Vagina (tissue), 2 donors: ENCODE measurements at regions not wholly inside any gene's neighbourhood (a gene's known extent, or its start where the extent isn't known, plus 50 kb on each side); places are given as distances from the start of the nearest gene placed in this dataset.

Experiments
- DNase-seq, 2 donors: peaks; one replicate each; pipeline ENCODE4 v3.0.0-alpha.2; 2017; ENCODE audit errors: extremely low spot score in 2 of 2
- H3K27ac ChIP-seq: fragments of 200-600 bp; sonication (generic); one replicate; pipeline ENCODE4 v1.5.1; 2019
- H3K27me3 ChIP-seq: fragments of 200-600 bp; sonication (generic); one replicate; pipeline ENCODE4 v1.5.1; 2019
- H3K36me3 ChIP-seq, 2 donors: fragments of 200-600 bp; sonication (generic); one replicate each; pipeline ENCODE4 v1.5.1; 2017 to 2019
- H3K4me1 ChIP-seq: fragments of 200-600 bp; sonication (generic); one replicate; pipeline ENCODE4 v1.5.1; 2019
- H3K4me3 ChIP-seq, 2 donors: fragments of 200-600 bp; sonication (generic); 1 replicate in 1 of 2; 2 replicates in 1 of 2; pipeline ENCODE4 v1.5.1; 2016 to 2019
- H3K9me3 ChIP-seq: fragments of 200-600 bp; sonication (generic); one replicate; pipeline ENCODE4 v1.5.1; 2019
- POLR2A ChIP-seq, 2 donors: fragments of 450-650 bp; IDR thresholded peaks; one replicate each; pipeline ENCODE4 v1.6.1; 2017; ENCODE audit warnings: antibody characterized with exemption in 2 of 2, mild to moderate bottlenecking in 2 of 2, moderate library complexity in 2 of 2
- POLR2AphosphoS5 ChIP-seq, 2 donors: sonication (generic); formaldehyde crosslinking; IDR thresholded peaks; one replicate each; pipeline ENCODE4 v1.9.0; 2017; ENCODE audit warnings: antibody characterized with exemption in 2 of 2, mild to moderate bottlenecking in 2 of 2, low read depth in 1 of 2; ENCODE audit not compliant: insufficient read depth in 1 of 2
- intact Hi-C: fragments of 100-400 bp; cut with DNase I; formaldehyde crosslinking; loops from one replicate; pipeline ENCODE4 v1.15.1; 2023
- TF ChIP-seq, protein P1 (sequence below), 3 experiments: fragments of 450-650 bp in 2 of 3; fragments of 200-600 bp in 1 of 3; sonication (generic) in 1 of 3; IDR thresholded peaks; one replicate each; pipeline ENCODE4 v1.5.1; 2017 to 2019; ENCODE audit warnings: antibody characterized with exemption in 3 of 3, mild to moderate bottlenecking in 2 of 3, moderate library complexity in 2 of 3

DNA sequence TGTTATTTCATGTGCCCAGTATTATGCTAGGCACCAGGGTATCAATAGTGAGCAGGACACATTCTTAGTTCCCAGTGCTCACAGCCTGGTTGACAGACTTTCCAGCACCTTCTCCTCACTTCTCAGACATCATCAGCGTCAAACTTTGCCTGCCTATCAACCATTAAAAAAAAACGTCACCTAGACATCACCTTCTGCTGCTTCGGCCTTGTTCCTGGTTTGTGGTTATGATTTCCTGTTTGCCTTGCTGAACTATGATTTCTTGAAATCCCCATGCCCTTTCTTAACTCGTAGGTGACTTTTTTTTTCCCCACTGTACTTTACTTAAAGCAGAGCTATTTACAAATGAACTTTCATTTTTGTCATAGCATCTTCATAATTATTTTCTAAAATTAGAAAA lies 60.4 kb upstream of the NABP1 start:
- H3K9me3 ChIP-seq = no peaks in the 10 kb centered on the region
- H3K4me3 ChIP-seq = no peak overlapping the region
- H3K27me3 ChIP-seq = no peaks in the 10 kb centered on the region
- intact Hi-C loops = no loop called here
- H3K4me1 ChIP-seq = no peaks in the 10 kb centered on the region
- peak in 1 of 2 donors; percentile 26 for TF ChIP-seq POLR2AphosphoS5 (IDR thresholded peaks at IDR 0.05; ENCODE audit: insufficient read depth in 1 of 2, low read depth in 1 of 2)
- TF ChIP-seq, protein P1, sequence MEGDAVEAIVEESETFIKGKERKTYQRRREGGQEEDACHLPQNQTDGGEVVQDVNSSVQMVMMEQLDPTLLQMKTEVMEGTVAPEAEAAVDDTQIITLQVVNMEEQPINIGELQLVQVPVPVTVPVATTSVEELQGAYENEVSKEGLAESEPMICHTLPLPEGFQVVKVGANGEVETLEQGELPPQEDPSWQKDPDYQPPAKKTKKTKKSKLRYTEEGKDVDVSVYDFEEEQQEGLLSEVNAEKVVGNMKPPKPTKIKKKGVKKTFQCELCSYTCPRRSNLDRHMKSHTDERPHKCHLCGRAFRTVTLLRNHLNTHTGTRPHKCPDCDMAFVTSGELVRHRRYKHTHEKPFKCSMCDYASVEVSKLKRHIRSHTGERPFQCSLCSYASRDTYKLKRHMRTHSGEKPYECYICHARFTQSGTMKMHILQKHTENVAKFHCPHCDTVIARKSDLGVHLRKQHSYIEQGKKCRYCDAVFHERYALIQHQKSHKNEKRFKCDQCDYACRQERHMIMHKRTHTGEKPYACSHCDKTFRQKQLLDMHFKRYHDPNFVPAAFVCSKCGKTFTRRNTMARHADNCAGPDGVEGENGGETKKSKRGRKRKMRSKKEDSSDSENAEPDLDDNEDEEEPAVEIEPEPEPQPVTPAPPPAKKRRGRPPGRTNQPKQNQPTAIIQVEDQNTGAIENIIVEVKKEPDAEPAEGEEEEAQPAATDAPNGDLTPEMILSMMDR (IDR thresholded peaks at IDR 0.05) = no peak
- DNase-seq = no peak
- H3K27ac ChIP-seq = no peak overlapping the region
- no peaks in the 10 kb centered on the region for H3K36me3 ChIP-seq

DNA sequence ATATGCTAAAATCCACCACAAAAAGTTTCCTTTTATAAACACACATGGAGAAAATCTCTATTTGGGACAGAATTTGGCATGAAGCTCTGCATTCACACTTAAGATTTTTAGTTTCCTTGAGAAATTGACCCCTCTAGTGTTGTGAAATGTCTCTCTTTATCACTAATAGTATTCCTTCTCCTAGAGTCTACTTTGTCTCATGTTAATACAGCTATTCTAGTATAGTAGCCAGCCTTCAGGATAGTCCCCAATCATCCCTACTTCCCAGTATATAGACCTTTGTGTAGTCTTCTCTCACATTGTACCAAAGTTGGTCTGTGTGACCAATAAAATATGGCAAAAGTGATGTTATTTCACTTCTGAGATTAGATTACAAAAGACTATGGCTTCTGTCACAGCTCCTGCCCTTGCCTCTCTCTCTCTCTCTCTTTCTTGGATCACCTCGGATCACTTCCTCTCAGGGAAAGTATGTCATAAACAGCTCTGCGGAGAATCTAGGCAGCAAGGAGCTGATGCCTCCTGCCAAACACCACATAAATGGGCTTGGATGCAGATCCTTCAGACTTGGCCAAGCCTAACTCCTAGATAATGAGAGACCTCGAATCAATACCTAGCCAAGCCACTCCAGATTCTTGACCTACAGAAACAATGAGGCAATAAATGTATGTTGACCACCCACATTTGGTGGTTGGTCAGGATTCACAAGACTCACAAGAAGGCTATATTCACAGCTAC lies 59.7 kb upstream of the NABP1 start:
- Histone ChIP-seq H3K9me3 (no peaks in the 10 kb centered on the region), H3K4me1 (no peaks in the 10 kb centered on the region), H3K27ac (no peak overlapping the region), H3K4me3 (no peak overlapping the region), H3K36me3 (no peaks in the 10 kb centered on the region), H3K27me3 (no peaks in the 10 kb centered on the region)
- TF ChIP-seq POLR2AphosphoS5 (IDR thresholded peaks at IDR 0.05; ENCODE audit: insufficient read depth in 1 of 2, low read depth in 1 of 2) (no peak), POLR2A (IDR thresholded peaks at IDR 0.05) (no peak)
- TF ChIP-seq, protein P1 (IDR thresholded peaks at IDR 0.05) = no peak
- no peak for DNase-seq
- intact Hi-C loops = no loop called here

GRCh38 chr2:191618786-191619185 lies 59.1 kb upstream of the NABP1 start:
- Histone ChIP-seq H3K27me3 (no peaks in the 10 kb centered on the region), H3K27ac (no peak overlapping the region), H3K9me3 (no peaks in the 10 kb centered on the region), H3K36me3 (no peaks in the 10 kb centered on the region), H3K4me3 (no peak overlapping the region), H3K4me1 (no peaks in the 10 kb centered on the region)
- intact Hi-C loops = no loop called here
- TF ChIP-seq POLR2A (IDR thresholded peaks at IDR 0.05) (no peak), POLR2AphosphoS5 (IDR thresholded peaks at IDR 0.05; ENCODE audit: insufficient read depth in 1 of 2, low read depth in 1 of 2) (no peak)
- TF ChIP-seq, protein P1 (IDR thresholded peaks at IDR 0.05) = no peak
- no peak for DNase-seq

GRCh38 chr2:191620144-191620543 lies 57.8 kb upstream of the NABP1 start:
- intact Hi-C loops = no loop called here
- H3K27ac ChIP-seq = no peak overlapping the region
- DNase-seq = no peak
- no peaks in the 10 kb centered on the region for H3K27me3 ChIP-seq
- H3K9me3 ChIP-seq = no peaks in the 10 kb centered on the region
- H3K36me3 ChIP-seq = no peaks in the 10 kb centered on the region
- no peak overlapping the region for H3K4me3 ChIP-seq
- no peaks in the 10 kb centered on the region for H3K4me1 ChIP-seq
- TF ChIP-seq POLR2AphosphoS5 (IDR thresholded peaks at IDR 0.05; ENCODE audit: insufficient read depth in 1 of 2, low read depth in 1 of 2) (no peak), POLR2A (IDR thresholded peaks at IDR 0.05) (no peak)
- TF ChIP-seq, protein P1 (IDR thresholded peaks at IDR 0.05) = no peak
